CD1c-positive myeloid dendritic cell (primary cell): ENCODE measurements at regions not wholly inside any gene's neighbourhood (a gene's known extent, or its start where the extent isn't known, plus 50 kb on each side); places are given as distances from the start of the nearest gene placed in this dataset.
"Not testable (repeated sequence)": the region's sequence is repeated elsewhere in the genome, so short reads cannot be mapped to it uniquely, and the experiment has no call there.

Experiments used
- DNase-seq: peaks from one replicate; pipeline ENCODE4 v3.0.0-alpha.2; 2016; ENCODE audit errors: extremely low spot score

DNA sequence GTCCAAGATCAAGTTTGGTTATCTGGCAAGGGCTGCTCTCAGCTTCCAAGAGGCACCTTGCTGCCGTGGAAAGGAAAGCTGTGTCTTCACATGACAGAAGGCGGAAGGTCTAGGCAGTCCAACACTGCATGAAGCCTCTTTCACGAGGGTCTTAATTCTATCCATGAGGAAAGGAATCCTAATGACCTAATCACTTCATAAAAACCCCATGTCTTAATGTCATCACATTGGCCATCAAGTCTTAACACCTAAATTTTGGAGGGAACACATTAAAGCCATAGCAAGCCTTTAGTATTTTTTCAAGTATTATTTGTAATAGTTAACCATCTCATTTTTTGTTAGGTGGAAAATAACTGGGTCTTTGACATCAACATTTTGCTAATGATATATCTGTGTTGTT lies 858.3 kb downstream of the FLRT2 start:
- DNase-seq, result no peak

- DNase-seq, result no peak
These were observed 843.9 kb downstream of the FLRT2 start for GRCh38 chr14:86373886-86374285.

GRCh38 chr14:86372402-86372801 lies 842.5 kb downstream of the FLRT2 start:
- DNase-seq, result no peak

- no peak for DNase-seq
These were observed 834.7 kb downstream of the FLRT2 start for GRCh38 chr14:86364634-86365033.

DNA sequence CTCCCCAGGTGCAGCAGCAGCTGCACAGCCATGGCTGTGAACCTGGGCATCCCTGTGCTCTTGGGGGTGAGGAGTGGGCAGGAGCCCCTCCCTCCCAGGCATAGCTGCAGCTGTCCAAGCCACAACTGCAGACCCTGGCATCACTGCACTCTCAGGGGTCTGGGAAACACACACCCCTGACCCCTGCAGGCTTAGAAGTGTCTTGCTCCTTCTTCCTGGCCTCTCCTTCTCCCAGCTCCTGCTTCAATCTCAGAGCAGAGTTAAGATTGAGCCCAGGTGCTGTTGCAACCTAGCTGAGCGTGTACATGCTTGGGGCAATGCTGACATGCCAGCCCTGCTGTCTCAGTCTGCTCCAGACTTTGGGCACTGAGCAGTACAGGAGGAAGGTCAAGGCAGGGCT lies 833.6 kb downstream of the FLRT2 start:
- no peak for DNase-seq

GRCh38 chr14:86363047-86363446 lies 833.1 kb downstream of the FLRT2 start:
- no peak for DNase-seq

GRCh38 chr14:86357876-86358275 lies 827.9 kb downstream of the FLRT2 start:
- no peak for DNase-seq

DNA sequence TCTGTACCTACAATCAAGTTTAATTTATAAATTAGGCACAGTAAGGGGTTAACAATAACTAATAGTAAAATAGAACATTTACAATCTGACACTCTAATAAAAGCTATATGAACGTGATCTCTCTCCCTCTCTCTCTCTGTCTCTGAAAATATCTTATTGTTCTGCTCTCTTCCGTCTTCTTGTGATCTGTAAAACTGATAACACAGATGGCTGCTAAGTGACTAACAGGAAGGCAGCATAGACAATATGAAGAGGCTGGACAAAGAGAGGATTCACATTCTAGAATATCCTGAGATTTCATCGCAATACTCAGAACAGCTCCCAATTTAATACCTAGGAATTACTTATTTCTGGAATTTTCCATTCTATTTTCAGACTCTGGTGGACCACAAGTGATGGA lies 827.2 kb downstream of the FLRT2 start:
- DNase-seq, result no peak

DNA sequence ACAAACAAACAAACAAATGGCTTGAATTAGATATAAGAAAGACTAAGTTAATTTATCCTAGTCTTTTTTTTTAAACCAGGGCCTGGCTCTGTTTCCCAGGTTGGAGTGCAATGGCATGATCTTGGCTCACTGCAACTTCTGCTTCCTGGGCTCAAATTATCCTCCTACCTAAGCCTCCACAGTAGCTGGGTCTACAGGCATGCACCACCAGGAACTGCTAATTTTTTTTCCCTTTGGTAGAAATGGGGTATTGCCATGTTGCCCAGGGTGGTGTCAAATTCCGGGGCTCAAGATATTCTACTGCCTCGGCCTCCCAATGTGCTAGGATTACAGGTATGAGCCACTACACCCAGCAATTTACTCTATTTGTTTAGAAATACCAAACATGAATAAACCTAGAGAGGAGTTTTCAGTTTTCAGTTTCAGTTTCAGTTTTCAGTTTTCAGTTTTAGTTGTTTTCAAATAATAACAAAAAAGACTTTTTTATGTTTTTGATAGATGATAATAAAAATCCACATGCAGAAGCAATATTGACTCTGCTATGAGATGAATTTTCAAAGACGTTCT lies 817.0 kb downstream of the FLRT2 start:
- DNase-seq, result no peak

- peak; percentile 15 for DNase-seq
These were observed 804.4 kb downstream of the FLRT2 start for GRCh38 chr14:86334355-86334754.

DNA sequence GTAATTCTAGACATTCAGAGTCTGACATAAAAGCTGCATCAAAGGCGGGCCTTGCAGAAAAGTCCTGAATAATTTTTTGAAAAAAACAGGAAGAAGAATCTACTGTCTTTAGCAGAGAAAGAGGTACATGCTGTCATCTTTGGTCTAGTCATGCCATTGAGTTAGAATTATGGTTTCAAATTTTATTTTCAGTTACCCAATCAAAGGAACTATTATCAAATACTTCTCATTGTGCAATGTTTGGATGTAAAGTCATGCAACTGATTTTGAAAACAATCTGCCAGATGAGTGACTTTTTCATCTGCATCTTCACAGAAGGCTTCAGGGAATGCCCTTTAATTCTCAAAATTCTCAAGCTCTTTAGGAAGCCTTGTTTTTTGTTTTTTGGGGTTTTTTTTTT lies 803.5 kb downstream of the FLRT2 start:
- peak; percentile 20 for DNase-seq

GRCh38 chr14:86331341-86331740 lies 801.4 kb downstream of the FLRT2 start:
- DNase-seq, result no peak

GRCh38 chr14:86321151-86321550 lies 791.2 kb downstream of the FLRT2 start:
- DNase-seq, result no peak

DNA sequence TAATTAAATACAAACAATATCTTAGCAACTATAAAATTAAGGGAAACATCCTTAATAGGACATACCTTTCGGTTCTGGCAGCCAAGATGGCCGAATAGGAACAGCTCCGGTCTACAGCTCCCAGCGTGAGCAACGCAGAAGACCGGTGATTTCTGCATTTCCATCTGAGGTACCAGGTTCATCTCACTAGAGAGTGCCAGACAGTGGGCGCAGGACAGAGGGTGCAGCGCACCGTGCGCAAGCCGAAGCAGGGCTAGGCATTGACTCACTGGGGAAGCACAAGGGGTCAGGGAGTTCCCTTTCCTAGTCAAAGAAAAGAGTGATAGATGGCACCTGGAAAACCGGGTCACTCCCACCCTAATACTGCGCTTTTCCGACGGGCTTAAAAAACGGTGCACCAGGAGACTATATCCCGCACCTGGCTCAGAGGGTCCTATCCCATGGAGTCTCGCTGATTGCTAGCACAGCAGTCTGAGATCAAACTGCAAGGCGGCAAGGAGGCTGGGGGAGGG lies 782.3 kb downstream of the FLRT2 start:
- not testable (repeated sequence) for DNase-seq

DNA sequence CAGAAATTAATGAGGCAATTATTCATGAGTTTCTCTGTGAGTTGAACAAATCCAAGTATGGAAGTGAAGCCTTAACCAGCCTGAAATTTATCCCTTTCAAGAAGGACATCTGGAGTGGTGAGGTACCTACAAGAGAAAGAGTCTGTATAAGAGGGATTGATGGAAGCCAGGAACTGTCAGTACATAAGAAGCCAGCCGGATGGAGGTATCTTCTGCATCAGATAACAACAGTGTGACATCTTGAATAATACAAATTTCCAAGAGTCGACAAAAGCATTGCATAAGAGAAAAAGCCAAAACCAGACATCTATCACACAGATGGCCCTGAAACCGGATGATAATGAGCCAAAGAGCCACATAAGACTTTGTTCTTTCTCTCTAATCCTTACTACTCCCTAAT lies 781.2 kb downstream of the FLRT2 start:
- no peak for DNase-seq

DNA sequence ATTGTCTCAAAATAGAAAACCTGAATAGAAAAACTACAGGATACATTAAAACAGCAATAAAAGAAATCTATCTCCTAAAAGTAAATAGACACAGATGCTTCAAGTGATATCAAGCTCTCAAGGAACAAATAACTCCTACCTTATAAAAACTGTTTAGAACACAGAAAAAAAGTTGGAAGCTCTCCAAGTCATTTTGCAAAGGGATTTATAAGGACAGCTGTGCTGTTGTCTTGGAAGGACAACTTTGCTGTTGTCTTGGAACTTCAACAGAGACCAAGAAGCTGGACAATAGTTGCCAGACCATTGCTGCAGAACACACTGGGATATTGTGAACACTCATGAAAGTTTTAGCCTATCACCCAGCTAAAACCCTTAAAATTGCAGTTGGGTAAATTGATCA lies 780.7 kb downstream of the FLRT2 start:
- DNase-seq, result no peak

DNA sequence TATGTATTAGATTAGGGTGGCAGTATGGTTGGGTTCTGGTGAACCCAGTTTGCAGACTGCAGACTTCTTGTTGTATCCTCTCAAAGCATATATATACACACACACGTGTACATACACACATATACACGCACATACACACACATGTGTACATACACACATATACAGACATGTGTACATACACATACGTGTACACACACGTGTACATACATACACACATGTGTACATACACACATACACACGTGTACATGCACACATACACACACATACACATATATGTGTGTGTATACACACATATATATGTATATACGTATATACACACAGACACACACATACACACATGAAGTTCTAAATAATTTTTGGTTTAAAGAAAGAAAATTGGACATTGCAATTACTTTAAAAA lies 780.2 kb downstream of the FLRT2 start:
- no peak for DNase-seq

GRCh38 chr14:86305058-86305457 lies 775.1 kb downstream of the FLRT2 start:
- DNase-seq, result no peak

- no peak for DNase-seq
These were observed 770.0 kb downstream of the FLRT2 start for GRCh38 chr14:86299994-86300393.

DNA sequence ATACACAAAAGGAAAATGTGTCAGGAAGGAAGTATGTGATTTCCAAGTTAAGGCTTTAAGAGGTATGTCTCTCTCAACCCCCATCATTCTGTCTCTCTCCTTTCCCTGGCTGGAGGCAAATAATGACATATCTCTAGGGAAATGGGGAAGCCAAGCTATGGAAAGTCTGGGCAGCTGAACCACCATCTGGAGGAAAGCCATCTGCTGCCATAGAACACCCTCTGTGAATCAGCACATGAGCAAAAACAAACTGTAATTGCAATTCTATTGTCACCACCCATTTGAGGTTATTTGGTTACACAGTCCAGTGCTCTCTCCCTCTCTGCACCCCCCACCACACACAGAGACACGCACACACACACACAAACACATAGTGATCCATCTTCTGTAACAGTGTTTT lies 766.2 kb downstream of the FLRT2 start:
- DNase-seq, result no peak

- no peak for DNase-seq
These were observed 758.4 kb downstream of the FLRT2 start for GRCh38 chr14:86288336-86288735.

- no peak for DNase-seq
These were observed 749.5 kb downstream of the FLRT2 start for GRCh38 chr14:86279405-86279804.

DNA sequence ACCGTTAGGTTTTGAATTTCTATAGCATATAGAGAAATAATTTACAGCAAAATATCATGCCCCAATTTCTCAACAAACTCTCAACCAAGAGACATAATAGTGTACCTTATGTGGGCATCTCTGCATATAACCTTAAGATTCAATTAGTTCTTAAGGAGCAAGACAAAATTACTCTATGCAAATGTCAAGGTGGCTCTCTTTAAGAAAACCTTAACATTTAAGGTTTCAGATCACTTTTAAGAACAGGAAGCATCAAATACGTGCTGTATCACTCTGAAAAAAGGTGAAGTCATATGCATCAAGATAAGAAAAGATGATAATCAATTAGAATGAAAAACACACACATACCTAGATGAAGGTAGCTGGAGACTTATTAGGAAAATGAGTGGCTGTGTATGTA lies 728.0 kb downstream of the FLRT2 start:
- DNase-seq, result no peak

DNA sequence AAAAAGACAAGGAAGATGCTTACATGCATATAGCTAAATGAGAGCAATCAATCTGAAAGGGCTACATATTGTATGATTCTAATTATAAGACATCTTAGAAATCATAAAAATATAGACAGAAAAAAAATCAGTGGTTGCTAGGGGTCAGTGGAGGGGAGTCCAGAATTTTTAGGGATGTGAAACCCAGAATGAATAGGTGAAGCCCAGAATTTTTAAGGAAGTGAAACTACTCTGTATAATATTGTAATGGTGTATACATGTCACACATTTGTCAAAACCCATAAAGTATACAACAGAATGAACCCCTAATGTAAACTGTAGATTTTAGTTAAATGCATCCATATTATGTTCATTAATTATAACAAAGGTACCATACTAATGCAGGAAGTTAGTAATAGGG lies 713.2 kb downstream of the FLRT2 start:
- peak; percentile 63 for DNase-seq
